NCI-H524 (cell line): ENCODE measurements at regions not wholly inside any gene's neighbourhood (a gene's known extent, or its start where the extent isn't known, plus 50 kb on each side); places are given as distances from the start of the nearest gene placed in this dataset.

Experiments used
- DNase-seq, 2 experiments: peaks; one replicate each; lab custom pipeline; 2025; lab: John Stamatoyannopoulos, UW

DNA sequence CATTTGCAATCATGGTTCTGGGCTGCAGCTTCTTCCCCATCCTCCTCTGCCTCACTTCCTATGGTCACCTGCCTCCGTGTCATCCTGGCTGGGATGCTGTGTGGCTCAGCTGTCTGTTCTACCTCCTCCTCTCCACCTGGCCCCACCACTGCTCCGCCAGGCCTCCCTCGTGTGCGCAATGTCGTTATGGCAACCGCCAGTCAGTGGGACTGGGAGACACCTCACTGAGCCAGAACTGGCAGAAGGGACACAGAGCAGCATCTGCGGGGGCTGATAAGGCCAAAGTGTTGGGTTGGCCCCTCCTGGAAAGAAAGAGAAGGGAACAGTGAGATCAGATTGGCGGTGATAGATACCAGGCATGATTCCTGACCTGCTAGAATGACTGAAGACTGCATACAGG, 527.5 kb downstream of the INHBA start:
- DNase-seq = no peak

DNA sequence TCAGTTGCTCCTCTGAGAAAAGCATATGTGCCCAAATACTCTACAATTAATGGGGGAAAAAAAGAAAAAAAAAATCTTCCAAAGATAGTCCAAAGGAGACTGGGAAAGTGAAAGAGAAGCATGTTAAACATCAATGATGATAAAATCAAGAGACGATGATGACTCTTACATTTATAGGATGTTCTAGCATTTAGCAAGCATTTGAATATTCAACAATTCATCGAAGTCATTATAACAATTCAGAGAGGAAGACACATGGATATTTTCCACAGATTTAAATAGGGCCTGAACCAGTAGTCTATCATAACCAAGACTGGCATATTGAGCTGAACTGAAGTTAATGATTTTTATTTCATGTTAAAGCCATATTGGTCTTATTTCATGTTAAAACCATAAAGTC, 528.4 kb downstream of the INHBA start:
- no peak for DNase-seq

DNA sequence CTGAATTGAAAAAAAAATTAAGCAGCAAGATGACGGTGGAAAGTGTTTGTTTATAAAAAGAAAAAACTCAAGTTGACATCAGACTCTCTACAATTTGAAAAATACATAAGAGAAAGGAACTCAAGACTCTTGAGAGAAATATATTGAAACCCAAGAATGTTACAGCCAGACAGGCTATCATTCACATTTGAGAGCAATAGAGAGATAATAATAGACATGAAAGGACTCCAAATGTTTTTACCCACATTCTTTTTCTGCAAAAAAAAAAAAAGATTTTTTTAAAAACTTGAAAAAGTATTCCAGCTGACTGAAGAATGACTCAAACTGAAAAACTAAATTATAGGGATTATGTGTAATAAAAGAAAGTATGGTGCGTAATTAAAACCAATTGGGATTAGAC, 532.4 kb downstream of the INHBA start:
- no peak for DNase-seq

GRCh38 chr7:41169317-41169716, 533.6 kb downstream of the INHBA start:
- no peak for DNase-seq

GRCh38 chr7:41167836-41168235, 535.1 kb downstream of the INHBA start:
- no peak for DNase-seq

DNA sequence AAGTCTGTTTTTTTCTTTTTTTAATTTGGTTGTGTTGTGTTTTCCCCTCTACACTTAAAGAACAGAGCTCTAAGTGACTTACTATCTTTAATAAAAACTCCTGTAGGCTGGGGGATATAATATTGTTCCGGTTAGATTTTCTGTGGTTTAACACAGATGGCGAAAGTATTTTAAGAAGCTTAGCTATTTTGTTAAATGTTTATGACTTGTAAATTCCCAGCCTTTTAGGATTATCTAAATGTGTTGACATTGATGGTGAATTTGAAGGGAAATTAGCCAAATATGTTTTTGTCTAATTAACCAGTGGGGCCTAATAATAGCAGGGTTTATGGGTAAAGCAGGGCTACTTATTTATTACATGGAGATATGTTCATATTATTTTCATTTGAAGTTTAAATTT, 538.5 kb downstream of the INHBA start:
- DNase-seq = no peak

DNA sequence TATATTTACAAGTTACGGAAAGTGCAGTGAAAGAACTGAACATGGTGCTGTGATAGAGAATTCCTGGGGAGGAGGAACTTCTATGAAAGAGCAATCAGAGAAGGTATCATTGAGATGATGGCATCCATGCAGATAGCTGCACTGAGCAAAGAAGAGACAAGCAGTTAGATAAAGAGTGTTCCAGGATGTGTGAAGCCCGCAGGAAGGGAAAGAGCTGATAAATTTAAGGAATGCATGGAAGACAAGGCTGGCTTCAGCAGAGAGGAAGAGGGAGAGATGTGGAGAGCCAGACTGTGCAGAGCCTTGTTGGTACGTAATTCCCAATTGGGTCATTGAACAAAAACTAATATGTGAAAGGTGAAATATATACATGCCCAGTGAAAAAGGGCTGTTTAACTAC, 538.9 kb downstream of the INHBA start:
- DNase-seq = no peak

GRCh38 chr7:41162612-41163011, 540.3 kb downstream of the INHBA start:
- no peak for DNase-seq

GRCh38 chr7:41161041-41161587, 541.8 kb downstream of the INHBA start:
- no peak for DNase-seq

DNA sequence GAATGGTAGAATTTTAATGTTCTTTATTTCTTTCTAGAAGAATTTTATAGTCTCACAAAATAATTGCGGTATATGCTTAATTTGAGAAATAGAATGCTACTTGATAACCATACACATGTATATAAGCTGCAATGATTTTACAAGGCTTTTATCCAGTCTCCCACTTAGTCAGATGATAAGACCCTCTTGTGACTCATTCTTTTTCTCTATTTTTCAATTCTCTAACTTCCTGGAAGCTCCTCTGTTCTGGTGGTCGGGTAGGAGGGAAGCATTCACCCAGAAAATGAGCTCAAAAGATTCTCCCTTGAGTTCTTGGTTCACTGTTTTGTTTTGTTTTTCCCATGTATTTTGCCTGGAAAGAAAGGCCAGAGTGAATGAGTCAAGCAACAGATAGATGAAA, 546.6 kb downstream of the INHBA start:
- DNase-seq = no peak

DNA sequence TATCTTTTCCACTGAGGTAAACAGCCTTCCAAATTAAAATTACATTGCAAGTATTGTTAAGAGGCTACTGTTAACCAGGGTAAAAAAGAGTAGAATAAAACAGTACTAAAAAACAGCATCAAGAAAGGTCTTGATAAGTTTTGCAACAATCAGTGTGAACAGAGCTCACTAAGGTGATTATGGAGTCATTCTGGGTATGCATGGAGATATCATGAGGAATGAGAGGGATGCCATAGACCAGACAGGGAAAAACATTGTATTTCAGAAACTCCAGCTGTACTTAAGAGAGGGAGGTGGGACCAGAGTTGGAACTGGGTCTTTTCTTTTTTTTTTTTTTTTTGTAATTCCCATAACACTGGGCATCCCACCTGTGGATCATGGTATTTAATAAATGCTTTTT, 549.6 kb downstream of the INHBA start:
- DNase-seq = no peak

- DNase-seq = no peak
These were observed 550.7 kb downstream of the INHBA start for GRCh38 chr7:41152179-41152678.

- no peak for DNase-seq
These were observed 553.3 kb downstream of the INHBA start for GRCh38 chr7:41149576-41149975.

GRCh38 chr7:41148521-41148951, 554.4 kb downstream of the INHBA start:
- no peak for DNase-seq

GRCh38 chr7:41147606-41148485, 555.0 kb downstream of the INHBA start:
- peak; percentile 1 to 16 for DNase-seq

- no peak for DNase-seq
These were observed 556.5 kb downstream of the INHBA start for GRCh38 chr7:41146429-41146828.

GRCh38 chr7:41145656-41146055, 557.2 kb downstream of the INHBA start:
- DNase-seq = no peak

DNA sequence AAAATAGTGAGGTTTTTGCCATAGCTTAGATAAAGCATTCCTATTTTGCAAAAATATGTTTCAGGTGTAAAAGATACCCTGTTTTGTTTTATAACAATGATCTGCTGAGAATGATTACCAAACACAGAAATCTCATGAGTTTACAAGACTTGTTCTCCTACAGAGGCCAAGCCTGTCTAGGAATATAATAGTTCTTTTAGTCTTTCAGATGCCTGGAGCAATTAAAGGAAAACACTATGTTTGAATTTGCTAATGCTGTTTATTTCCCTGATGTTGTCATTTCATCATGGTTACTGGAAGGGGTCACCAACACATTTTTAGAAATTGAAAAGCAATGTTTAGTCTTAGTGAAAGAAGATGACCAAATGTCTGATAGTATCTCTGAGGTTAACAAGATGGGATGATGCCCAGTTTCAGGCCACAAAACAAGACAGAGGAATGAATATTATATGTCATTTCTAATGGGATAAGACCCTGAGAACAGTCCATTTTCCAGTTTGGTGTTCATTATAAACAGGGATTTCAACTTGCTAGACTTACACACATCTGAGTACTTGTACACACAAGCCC, 559.9 kb downstream of the INHBA start:
- no peak for DNase-seq

DNA sequence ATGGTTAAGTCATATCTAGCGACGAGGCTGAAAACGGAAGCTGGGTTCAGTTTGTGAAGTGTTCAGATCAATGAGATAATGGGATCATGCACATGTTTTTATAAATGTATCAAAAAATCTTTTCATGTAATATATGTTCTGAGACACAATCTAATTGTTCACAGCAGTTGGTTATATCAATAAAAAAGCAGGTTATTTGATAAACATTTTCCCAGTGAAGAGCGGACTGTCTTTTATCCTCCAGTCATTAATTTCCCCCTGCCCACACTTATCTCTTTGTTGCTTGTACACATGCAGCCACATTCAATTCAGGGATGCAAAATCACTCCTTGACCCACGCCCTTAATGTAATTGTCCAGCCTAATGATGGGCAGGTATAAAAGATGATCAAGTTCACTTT, 563.1 kb downstream of the INHBA start:
- DNase-seq = no peak

DNA sequence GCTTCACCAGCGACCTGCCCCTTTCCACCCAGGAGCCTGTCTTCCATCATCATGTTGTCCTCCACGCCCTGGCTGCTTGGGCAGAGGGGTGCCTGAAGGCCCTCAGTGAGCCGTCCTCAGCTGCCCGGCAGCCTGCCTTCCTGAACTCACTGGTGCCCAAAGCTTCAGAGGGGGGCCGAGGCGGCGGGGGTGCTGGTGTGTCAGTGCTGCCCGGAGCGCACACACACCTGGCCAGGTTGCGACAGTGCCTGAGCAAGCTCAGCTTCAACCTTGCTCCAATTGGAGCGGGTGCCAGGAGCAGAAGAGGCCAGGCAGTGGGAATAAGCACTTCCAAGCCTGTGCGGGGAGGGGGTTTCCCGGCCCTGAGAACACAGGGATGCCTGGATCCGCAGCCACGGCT, 566.3 kb downstream of the INHBA start:
- DNase-seq = no peak

- no peak for DNase-seq
These were observed 567.4 kb downstream of the INHBA start for GRCh38 chr7:41135511-41135910.

DNA sequence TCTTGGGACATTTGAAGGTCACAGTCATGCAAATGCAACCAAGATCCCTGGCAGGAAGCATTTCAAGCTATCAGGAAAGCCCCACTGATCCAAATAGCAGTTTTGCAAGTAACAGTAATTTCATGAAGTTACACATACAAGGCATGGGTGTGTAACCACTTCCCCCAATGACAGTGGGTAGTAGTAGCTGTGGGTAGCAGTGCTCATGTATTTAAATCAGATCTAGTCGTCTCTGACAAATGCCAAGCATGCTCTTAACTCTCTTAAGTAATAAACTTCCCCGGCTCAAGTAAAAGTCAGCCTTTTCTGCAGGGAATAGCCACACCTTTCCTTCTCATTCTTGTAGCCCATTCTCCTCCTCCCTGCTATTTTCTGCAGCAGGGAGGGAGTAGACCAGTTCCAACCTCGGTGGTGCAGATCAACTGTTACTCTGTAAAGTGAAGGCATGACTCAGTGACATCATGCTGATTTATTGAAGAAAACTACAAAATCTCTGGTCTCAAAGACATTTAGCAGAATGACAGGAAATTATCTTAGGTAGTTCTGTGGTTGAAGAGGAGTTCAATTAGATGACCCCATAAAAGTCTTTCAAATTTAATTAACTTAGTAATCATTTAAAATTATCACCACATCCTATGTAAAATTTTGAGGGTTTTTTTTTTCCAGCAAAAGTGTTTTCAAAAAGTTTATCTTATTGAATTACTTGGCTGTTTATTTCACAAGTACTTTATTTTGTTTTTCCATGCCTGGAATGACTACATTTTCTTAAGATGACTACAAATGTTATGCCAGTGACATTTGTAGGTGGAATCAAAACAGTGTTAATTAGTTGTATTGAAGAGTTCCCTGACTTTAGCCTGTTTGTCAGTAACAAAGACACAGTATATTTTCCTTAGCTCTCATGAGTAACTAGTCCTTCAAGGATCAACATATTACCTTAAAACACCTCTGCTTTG, 568.3 kb downstream of the INHBA start:
- no peak for DNase-seq
